ENCODE measurements at regions not wholly inside any gene's neighbourhood (a gene's known extent, or its start where the extent isn't known, plus 50 kb on each side); places are given as distances from the start of the nearest gene placed in this dataset.

GRCh38 chr2:221263573-221263972 lies 308.5 kb downstream of the EPHA4 start:
- TF ChIP-seq POLR2A (IDR thresholded peaks at IDR 0.05) (no peak), CTCF (IDR thresholded peaks at IDR 0.05 in 8 of 11, conservative IDR thresholded peaks at IDR 0.05 in 3 of 11) (no peak), POLR2AphosphoS5 (IDR thresholded peaks at IDR 0.05) (no peak)
